Esophagus muscularis mucosa (tissue), 4 donors: ENCODE measurements at regions not wholly inside any gene's neighbourhood (a gene's known extent, or its start where the extent isn't known, plus 50 kb on each side); places are given as distances from the start of the nearest gene placed in this dataset.

Experiments
- DNase-seq: peaks from one replicate; pipeline ENCODE4 v3.0.0-alpha.2; 2017; ENCODE audit errors: extremely low spot score
- H3K27ac ChIP-seq, 4 donors: fragments of 200-600 bp; sonication (generic); replicated peaks in 1 of 4; 1 replicate in 3 of 4; 2 replicates in 1 of 4; pipeline ENCODE4 v1.5.1; 2016 to 2019; ENCODE audit warnings: mild to moderate bottlenecking in 1 of 4
- H3K27me3 ChIP-seq, 4 donors: fragments of 200-600 bp; sonication (generic); one replicate each; pipeline versions ENCODE4 v1.5.1 to v1.6.0; 2016 to 2019
- H3K36me3 ChIP-seq, 4 donors: fragments of 200-600 bp; sonication (generic); one replicate each; pipeline ENCODE4 v1.5.1; 2016 to 2019
- H3K4me1 ChIP-seq, 4 donors: fragments of 200-600 bp; sonication (generic); one replicate each; pipeline ENCODE4 v1.5.1; 2016 to 2019
- H3K4me3 ChIP-seq, 4 donors: fragments of 200-600 bp; sonication (generic); 1 replicate in 2 of 4; 2 replicates in 2 of 4; pipeline ENCODE4 v1.5.1; 2016 to 2019; ENCODE audit warnings: mild to moderate bottlenecking in 4 of 4, moderate library complexity in 1 of 4
- H3K9me3 ChIP-seq, 4 donors: fragments of 200-600 bp; sonication (generic); 1 replicate in 3 of 4; 2 replicates in 1 of 4; pipeline ENCODE4 v1.5.1; 2016 to 2019
- CTCF ChIP-seq, 3 experiments: fragments of 200-600 bp in 2 of 3; fragments of 450-650 bp in 1 of 3; sonication (generic) in 2 of 3; IDR thresholded peaks; one replicate each; pipeline ENCODE4 v1.5.1; 2017 to 2019; ENCODE audit warnings: antibody characterized with exemption in 3 of 3, mild to moderate bottlenecking in 2 of 3, moderate library complexity in 1 of 3
- EP300 ChIP-seq: sonication (generic); formaldehyde crosslinking; IDR thresholded peaks from one replicate; pipeline ENCODE4 v1.6.1; 2017; ENCODE audit warnings: antibody characterized with exemption
- POLR2A ChIP-seq: fragments of 450-650 bp; IDR thresholded peaks from one replicate; pipeline ENCODE4 v1.6.1; 2017; ENCODE audit warnings: antibody characterized with exemption, moderate library complexity, mild to moderate bottlenecking, low read depth
- POLR2AphosphoS5 ChIP-seq, 2 donors: sonication (generic); formaldehyde crosslinking; IDR thresholded peaks; one replicate each; pipeline ENCODE4 v1.6.1; 2017; ENCODE audit warnings: antibody characterized with exemption in 2 of 2
- WGBS: methylation state at CpG from one replicate; pipeline ENCODE4 v1.1.5; 2018; 5-methylcytosine and 5-hydroxymethylcytosine counted together
- intact Hi-C: fragments of 100-400 bp; cut with DNase I; formaldehyde crosslinking; loops from one replicate; pipeline ENCODE4 v1.15.1; 2023

DNA sequence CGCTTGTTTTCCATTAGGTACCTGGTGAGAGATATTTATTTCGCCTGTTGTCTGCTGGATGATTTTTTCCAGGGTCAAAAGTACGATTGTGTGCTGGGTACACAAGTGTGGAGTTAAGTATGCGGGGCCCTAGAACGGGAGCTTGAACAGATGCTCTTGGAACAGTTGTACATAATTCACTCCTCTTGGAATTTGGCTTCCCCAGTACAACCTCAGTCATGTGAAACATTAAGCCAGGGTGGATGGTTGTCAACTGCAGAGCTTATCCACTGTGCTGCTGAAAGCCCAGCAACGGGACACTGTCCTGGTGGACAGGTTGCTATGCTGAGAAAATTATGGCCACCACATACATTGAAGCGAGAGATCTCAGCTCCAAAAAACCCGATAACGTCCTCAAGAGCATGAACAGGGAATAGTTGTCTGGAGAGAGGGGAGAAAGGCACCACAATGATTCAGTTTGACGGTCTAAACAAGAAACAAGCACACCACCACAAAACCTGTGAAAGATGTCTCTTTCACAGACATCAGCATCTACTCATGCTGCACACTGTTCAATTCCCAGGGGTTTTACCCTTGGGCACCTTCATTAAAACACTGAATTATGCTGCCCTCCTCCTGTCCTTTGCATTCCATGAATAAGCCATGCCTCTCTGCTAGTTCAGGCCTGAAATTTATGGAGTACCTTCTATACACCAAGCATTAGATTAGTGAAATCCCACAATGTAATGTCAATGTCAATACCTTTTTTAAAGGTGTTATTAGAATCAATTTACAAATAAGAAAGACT, 176.8 kb upstream of the TRIB2 start:
- intact Hi-C loops: no loop called here

GRCh38 chr2:12543076-12543977, 173.4 kb upstream of the TRIB2 start:
- 79% methylated on average over 11 of the region's 11 CpGs for WGBS
- Histone ChIP-seq H3K4me3 (no peak overlapping the region), H3K4me1 (peaks cover 0 to 4% (median under 1%) of the 10 kb centered on the region in 4 donors), H3K27me3 (no peaks in the 10 kb centered on the region), H3K36me3 (no peaks in the 10 kb centered on the region), H3K9me3 (no peaks in the 10 kb centered on the region), H3K27ac (no peak overlapping the region)
- no peak for DNase-seq
- TF ChIP-seq CTCF (IDR thresholded peaks at IDR 0.05) (no peak), POLR2A (no peak), POLR2AphosphoS5 (IDR thresholded peaks at IDR 0.05) (no peak), EP300 (no peak)
- intact Hi-C loops: no loop called here

More for the DNA sequence above, 176.8 kb upstream of the TRIB2 start:
- Histone ChIP-seq H3K4me1 (peaks cover 3 to 16% (median 7%) of the 10 kb centered on the region in 4 donors), H3K36me3 (no peaks in the 10 kb centered on the region), H3K4me3 (no peak overlapping the region), H3K9me3 (no peaks in the 10 kb centered on the region), H3K27me3 (no peaks in the 10 kb centered on the region), H3K27ac (no peak overlapping the region)
- DNase-seq: no peak
- no peak for TF ChIP-seq POLR2A
- TF ChIP-seq EP300: no peak
- no peak for TF ChIP-seq CTCF (IDR thresholded peaks at IDR 0.05)
- no peak for TF ChIP-seq POLR2AphosphoS5 (IDR thresholded peaks at IDR 0.05)
- WGBS: 88% methylated on average over 10 of the region's 10 CpGs

DNA sequence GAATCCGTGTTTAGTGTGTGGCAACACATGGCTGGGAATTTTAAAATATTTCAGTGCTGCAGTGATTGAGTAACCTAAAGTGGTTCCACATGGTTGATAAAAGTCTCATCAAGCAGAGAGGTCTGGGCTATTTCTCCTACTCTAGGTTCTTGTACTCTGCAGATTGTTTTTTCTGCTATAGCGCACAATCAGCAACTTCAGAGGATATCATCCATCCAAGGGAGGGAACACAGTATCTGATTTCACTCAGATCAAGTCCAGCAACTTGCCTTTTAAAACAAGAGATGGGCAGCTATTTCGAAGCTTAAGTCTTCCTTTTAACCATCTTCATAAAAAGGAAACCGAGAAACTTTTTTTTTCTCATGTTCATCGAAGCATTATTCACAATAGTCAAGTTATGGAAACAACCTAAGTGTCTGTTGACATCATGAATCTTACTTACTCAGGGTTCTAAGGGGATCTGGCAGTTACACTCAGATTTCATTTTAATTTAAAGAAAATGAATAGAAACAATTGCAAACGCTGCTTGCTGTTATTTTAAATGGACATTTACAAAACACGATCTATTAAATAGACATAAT, 172.7 kb upstream of the TRIB2 start:
- intact Hi-C loops: no loop called here
- Histone ChIP-seq H3K4me3 (no peak overlapping the region), H3K36me3 (no peaks in the 10 kb centered on the region), H3K9me3 (no peaks in the 10 kb centered on the region), H3K27ac (no peak overlapping the region), H3K4me1 (peaks cover 0 to 4% (median 0%) of the 10 kb centered on the region in 4 donors), H3K27me3 (no peaks in the 10 kb centered on the region)
- 82% methylated on average over 7 of the region's 7 CpGs for WGBS
- no peak for TF ChIP-seq CTCF (IDR thresholded peaks at IDR 0.05)
- no peak for TF ChIP-seq EP300
- TF ChIP-seq POLR2AphosphoS5 (IDR thresholded peaks at IDR 0.05): no peak
- TF ChIP-seq POLR2A: no peak
- no peak for DNase-seq

- no peaks in the 10 kb centered on the region for H3K27me3 ChIP-seq
- H3K36me3 ChIP-seq: no peaks in the 10 kb centered on the region
- no peak overlapping the region for H3K27ac ChIP-seq
- 73% methylated on average over 2 of the region's 2 CpGs for WGBS
- no peaks in the 10 kb centered on the region for H3K9me3 ChIP-seq
- no peak for DNase-seq
- H3K4me1 ChIP-seq: peaks cover 0 to 4% (median 0%) of the 10 kb centered on the region in 4 donors
- intact Hi-C loops: no loop called here
- H3K4me3 ChIP-seq: no peak overlapping the region
- no peak for TF ChIP-seq CTCF (IDR thresholded peaks at IDR 0.05)
- no peak for TF ChIP-seq POLR2A
- no peak for TF ChIP-seq POLR2AphosphoS5 (IDR thresholded peaks at IDR 0.05)
- TF ChIP-seq EP300: no peak
These were observed 169.1 kb upstream of the TRIB2 start for GRCh38 chr2:12547566-12548170.
